ENCODE measurements at regions not wholly inside any gene's neighbourhood (a gene's known extent, or its start where the extent isn't known, plus 50 kb on each side); places are given as distances from the start of the nearest gene placed in this dataset.

GRCh38 chr15:81940467-81941451, 105.1 kb downstream of the MEX3B start:
- TF ChIP-seq CTCF (IDR thresholded peaks at IDR 0.05) (no peak), POLR2AphosphoS5 (IDR thresholded peaks at IDR 0.05) (no peak)

All from transverse colon (tissue), 4 donors.